CD4-positive, alpha-beta T cell treated with Interleukin-4 for 4 hours (primary cell): ENCODE measurements at regions not wholly inside any gene's neighbourhood (a gene's known extent, or its start where the extent isn't known, plus 50 kb on each side); places are given as distances from the start of the nearest gene placed in this dataset.

Source experiments
- DNase-seq: peaks from one replicate; pipeline ENCODE4 v3.0.0-alpha.2; 2020

DNA sequence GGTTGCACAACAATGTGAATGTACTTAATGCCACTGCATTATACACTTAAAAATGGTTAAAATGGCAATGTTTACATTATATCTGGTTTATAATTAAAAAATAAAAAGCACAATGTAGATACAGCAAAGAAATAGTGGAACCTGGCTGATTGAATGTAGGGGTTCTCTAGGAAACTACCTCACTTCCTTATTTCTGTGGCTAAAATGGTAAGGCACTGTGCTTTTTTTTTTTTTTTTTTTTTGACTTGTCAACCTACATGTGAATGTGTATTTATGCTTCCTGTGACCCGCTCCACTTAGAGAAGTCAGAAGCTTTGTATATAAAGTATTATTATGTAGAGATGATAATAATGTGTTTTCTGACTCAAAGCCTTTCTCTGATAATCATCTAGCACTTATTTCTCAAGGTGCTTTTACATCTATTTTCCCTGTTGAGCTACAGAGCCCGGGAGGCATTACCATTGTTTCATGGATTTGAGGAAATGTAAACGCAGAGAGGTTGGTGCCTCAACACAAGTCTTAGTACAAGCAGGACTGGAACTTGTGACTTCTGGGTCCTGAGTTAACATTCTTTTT lies 55.0 kb downstream of the SOX4 start:
- DNase-seq, result no peak

- DNase-seq, result no peak
Observed at GRCh38 chr6:21653323-21653722, 59.8 kb downstream of the SOX4 start.

GRCh38 chr6:21653905-21654304 lies 60.4 kb downstream of the SOX4 start:
- DNase-seq, result no peak

GRCh38 chr6:21654361-21654760 lies 60.8 kb downstream of the SOX4 start:
- no peak for DNase-seq

GRCh38 chr6:21663966-21664313 lies 70.4 kb downstream of the SOX4 start:
- DNase-seq, result no peak

DNA sequence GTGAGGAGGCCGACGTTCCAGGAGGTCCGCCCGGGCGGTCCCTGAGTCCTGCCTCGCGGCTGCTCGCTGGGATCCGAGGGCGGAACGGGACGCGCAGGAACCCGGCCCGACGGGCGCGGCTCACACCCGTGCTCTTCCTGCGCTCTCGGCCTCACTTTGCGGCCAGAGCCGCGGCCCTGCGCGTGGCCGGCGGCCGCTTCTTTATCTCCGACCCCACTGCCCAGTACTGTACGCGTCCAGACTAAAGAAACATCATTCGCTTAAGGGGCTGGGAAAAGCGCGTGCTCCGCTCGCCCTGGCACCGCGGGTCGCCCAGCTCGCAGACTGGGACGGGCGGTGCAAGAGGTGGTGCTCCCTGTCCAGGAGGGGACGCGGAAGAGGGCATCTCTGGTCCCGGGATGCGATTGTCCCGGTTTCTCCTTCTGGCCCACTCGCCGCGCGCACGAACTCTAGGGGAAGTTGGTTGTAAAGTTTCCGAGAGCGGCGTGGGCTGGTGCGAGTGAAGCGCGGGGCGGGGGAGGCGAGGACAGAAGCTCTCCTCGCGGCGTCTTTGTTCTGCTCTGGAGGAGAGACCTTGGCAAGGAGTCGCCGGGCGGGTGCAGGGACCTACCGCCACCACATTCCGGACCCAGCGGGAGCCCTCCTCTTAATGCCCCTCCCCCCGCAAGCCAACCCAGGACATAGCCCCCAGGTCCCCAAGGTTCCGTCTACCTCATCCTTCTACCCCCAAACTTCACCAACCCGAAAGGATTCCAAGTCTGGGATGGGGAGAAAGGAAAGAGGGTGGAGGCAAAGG lies 71.0 kb downstream of the SOX4 start:
- no peak for DNase-seq

DNA sequence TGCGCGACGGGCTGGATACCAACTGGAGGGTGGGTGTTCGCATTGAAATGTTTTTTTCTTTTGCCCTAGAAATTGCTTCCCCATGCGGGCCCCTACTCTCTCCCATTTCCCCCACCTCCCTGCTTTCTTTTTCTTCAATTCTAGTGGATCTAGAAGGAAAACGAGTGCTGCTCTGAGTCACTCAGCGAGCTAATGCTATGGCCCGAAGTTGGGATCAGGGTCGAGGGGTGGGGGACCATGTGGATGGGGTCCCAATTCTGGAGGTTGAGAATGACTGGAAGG lies 71.5 kb downstream of the SOX4 start:
- DNase-seq, result no peak

- no peak for DNase-seq
Observed at GRCh38 chr6:21665392-21666200, 72.0 kb downstream of the SOX4 start.

DNA sequence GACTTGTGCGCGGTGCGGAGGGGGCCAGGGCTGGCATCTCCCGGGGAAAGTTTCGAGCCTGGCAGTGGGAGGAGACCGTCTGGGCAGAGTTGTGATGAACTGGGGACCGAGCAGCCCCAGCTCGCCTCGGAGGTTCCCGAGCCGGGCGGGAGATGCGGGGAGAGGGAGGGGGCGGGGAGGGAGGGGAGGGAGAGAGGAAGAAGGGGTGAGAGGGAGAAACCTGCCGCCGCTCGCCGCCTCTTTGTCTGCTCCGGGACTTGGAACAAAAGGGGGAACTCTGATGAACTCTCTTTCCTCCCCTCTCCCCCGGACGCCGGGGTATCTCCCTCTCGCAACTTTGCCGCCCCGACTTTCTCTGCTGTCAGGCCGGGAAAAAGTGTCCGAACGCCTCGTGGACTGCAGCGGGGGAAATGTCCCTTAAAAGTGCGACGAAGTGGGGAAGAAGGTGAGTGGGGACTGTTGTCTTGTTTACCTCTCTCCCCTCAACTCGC lies 72.7 kb downstream of the SOX4 start:
- DNase-seq, result no peak

- DNase-seq, result no peak
Observed at GRCh38 chr6:21666853-21667681, 73.5 kb downstream of the SOX4 start.

DNA sequence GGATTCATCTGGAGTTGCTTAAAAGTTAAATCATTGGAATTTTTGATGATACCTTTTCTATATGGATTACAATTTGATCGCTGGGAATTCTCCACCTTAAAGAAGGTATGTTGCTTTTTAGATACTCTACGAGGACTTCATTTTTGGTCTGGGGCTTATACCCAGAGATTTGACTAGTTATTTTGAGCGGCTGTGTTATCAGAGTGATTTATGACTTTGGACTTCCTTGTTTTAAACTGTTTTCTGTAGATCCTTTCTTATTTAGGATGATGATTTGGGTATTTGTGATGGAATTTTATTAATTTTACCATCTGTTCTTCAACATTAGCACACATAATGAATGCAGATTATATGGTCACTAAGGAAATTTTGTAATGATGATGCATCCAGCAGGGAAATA lies 75.2 kb downstream of the SOX4 start:
- DNase-seq, result no peak

DNA sequence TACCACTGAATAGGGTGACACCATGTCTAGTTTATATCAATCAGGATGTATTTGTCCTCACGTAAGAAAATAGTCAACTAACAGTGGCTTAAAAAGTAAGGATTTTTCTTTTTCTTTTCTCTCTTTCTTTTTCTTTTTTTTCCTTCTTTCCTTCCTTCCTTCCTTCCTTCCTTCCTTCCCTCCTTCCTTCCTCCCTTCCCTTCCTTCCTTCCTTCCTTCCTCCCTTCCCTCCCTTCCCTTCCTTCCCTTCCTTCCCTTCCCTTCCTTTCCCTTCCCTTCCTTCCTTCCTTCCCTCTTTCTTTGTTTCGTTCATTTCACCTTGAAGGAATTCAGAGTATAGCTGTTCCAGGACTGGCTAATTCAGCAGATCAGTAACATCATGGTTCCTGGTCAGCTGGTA lies 83.2 kb downstream of the SOX4 start:
- no peak for DNase-seq

DNA sequence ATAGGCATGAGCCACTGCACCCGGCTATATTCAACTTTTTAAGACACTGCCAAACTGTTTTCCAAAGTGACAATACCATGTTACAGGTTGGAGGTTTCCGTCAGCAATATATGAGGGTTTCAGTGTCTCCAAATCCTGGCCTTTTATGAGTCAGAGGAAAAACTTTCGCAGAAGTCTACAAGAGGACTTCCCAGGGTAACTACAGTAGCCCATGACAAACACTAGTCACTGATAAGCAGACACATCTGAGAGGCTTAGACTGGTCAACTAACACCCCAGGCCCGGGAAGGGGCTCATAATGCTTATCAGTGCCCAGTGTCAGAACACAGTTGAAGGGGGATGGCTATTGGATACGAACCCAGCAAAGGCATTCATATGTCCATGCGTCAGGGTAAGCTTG lies 85.4 kb downstream of the SOX4 start:
- DNase-seq, result no peak

DNA sequence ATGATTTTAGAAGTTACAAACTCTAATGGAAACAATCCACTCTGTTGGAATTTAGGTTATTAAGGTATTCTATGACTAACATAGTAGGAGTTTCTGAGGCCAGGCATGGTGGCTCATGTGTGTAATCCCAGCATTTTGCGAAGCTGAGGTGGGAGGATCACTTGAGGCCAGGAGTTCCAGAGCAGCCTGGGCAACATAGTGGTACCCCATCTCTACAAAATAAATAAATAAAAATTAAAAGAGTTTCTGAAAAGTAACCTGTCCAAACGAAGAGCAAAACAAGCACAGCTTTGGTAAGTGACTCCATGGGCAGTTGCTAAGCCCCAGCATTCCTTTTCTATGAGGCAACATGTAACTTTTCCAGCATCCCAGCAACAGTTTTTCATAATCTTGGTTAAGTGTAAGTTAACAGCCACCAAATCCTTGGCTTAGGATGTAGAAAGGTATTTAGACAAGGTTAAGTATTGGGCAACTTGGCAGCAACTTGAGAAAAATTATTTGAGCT lies 86.3 kb downstream of the SOX4 start:
- DNase-seq, result no peak

DNA sequence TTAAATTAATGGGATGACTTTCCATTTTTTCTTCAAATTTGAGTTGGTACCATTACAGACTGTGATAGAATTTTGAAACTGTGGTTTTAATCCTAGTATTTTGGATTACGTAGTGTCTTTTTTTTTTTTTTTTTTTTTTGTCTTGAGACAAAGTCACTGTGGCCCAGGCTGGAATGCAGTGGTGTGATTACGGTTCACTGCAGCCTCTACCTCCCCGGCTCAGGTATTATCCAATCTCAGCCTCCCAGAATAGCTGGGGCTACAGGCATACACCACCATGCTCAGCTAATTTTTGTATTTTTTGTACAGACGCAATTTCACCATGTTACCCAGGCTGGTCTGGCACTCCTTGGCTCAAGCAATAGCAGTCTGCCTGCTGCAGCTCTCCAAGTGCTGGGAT lies 87.1 kb downstream of the SOX4 start:
- DNase-seq, result no peak

DNA sequence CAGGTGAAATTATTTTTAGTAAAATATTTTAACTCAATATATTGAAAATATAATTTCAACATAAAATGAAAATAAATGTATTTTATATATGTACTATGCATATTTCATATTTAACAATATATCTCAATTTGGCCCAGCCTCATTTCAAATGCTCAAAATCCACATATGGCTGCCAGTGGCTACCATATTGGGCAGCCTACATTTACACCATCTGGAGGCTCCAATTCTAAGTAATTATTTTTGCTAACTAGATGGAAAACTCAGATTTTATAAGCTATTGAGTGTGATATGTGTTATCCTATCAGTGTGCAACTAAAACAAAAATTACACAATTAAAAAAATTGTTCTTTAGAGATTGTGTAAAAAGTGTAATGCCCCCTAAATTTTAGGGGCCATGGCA lies 96.9 kb downstream of the SOX4 start:
- no peak for DNase-seq

DNA sequence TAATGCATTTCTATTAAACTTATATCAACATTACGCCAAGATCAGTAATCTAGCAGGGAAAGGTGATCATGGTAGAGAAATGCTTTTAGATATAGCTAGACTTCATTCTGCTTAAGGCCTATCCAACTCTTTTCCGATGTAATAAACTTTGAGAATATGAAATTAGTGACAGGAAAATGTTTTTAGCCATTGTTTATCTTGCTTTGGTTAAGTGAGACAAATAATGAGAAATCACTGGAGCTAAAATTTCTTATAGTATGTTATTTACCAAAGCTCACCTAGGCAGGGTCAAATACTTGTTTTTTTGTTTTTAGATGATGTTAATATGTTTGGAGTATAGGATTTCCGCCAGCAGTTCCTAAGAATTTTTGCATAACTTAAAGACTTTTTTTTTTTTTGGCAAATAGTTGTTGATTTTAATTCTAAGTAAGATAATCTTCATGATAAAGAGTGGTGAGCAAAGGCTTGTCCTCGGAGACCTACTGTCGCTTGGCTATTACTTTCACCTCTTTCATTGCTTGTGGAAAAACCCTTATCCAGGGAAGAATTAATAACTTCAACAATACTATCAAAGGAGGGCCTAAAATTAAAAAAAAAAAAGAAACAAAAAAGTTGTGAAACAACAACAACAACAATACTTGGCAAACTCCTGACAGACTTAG lies 98.3 kb downstream of the SOX4 start:
- no peak for DNase-seq

GRCh38 chr6:21692721-21693120 lies 99.2 kb downstream of the SOX4 start:
- DNase-seq, result no peak

- DNase-seq, result no peak
Observed at GRCh38 chr6:21694168-21694567, 100.6 kb downstream of the SOX4 start.

- no peak for DNase-seq
Observed at GRCh38 chr6:21707524-21708319, 114.2 kb downstream of the SOX4 start.

- no peak for DNase-seq
Observed at GRCh38 chr6:21708320-21708580, 114.7 kb downstream of the SOX4 start.

DNA sequence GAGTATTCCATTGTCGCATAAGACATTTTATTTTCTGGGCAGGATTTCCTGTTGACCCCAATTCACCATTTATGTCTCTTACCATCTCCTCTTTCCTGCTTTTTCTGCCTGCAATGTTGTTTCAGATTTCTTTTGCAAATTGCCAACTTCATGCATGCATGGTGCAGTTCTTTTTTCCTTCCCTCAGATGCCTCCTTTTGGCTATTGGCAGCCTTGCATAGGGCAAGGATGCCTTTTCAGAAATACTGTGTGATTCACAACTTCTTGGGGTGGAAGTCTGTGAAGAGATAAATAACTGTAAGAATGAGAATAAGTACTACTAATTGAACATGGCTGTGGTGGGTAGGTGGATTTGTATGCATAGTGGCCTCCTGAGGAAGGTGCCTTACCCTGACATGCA lies 116.7 kb downstream of the SOX4 start:
- no peak for DNase-seq
